ENCODE measurements at regions not wholly inside any gene's neighbourhood (a gene's known extent, or its start where the extent isn't known, plus 50 kb on each side); places are given as distances from the start of the nearest gene placed in this dataset.
"Not testable (repeated sequence)": the region's sequence is repeated elsewhere in the genome, so short reads cannot be mapped to it uniquely, and the experiment has no call there.

- no peak overlapping the region for H3K27ac ChIP-seq (ENCODE audit: low read depth, low read length)
- ChIA-PET POLR2A (ENCODE audit: partially characterized antibody) (interaction anchor here (0.6 kb wide), 1 partner anchor 33 kb away, joined by 3 read pairs; no protein-coding TSS in a partner anchor), CTCF (ENCODE audit: partially characterized antibody) (no interaction called here)
- H3K27ac Mint-ChIP-seq = no peak overlapping the region
- peaks cover 1 to 24% of the 10 kb centered on the region in 2 donors for H3K27me3 Mint-ChIP-seq
- H3K27me3 ChIP-seq (ENCODE audit: insufficient read depth, low read length) = no peaks in the 10 kb centered on the region
- H3K36me3 ChIP-seq (ENCODE audit: insufficient read depth, low read length) = no peaks in the 10 kb centered on the region
- H3K9me3 ChIP-seq (ENCODE audit: control insufficient read depth in 1 of 2, low read length in 2 of 2) = no peaks in the 10 kb centered on the region
- no peak for DNase-seq
- no peak overlapping the region for H3K4me3 ChIP-seq (ENCODE audit: low read length in 2 of 2)
- H3K36me3 Mint-ChIP-seq = no peaks in the 10 kb centered on the region
- no peaks in the 10 kb centered on the region for H3K4me1 ChIP-seq (ENCODE audit: insufficient read depth, low read length)
- intact Hi-C loops (cut with micrococcal nuclease) = no loop called here
- H3K4me1 Mint-ChIP-seq = no peaks in the 10 kb centered on the region
- H3K9me3 Mint-ChIP-seq = no peaks in the 10 kb centered on the region
- H3K4me3 Mint-ChIP-seq = no peak overlapping the region
Observed at GRCh38 chr3:150346981-150347863, 60.9 kb upstream of the TSC22D2 start.

GRCh38 chr3:150346266-150346665, 61.8 kb upstream of the TSC22D2 start:
- Histone ChIP-seq H3K9me3 (ENCODE audit: control insufficient read depth in 1 of 2, low read length in 2 of 2) (no peaks in the 10 kb centered on the region), H3K4me3 (ENCODE audit: low read length in 2 of 2) (no peak overlapping the region), H3K36me3 (ENCODE audit: insufficient read depth, low read length) (no peaks in the 10 kb centered on the region), H3K4me1 (ENCODE audit: insufficient read depth, low read length) (no peaks in the 10 kb centered on the region), H3K27me3 (ENCODE audit: insufficient read depth, low read length) (no peaks in the 10 kb centered on the region), H3K27ac (ENCODE audit: low read depth, low read length) (no peak overlapping the region)
- ChIA-PET POLR2A (ENCODE audit: partially characterized antibody) (no interaction called here), CTCF (ENCODE audit: partially characterized antibody) (interaction anchor here (1.3 kb wide), 1 partner anchor 126 kb away, joined by 3 read pairs; no protein-coding TSS in a partner anchor)
- no peaks in the 10 kb centered on the region for H3K36me3 Mint-ChIP-seq
- H3K4me3 Mint-ChIP-seq = no peak overlapping the region
- H3K4me1 Mint-ChIP-seq = no peaks in the 10 kb centered on the region
- peaks cover 1 to 23% of the 10 kb centered on the region in 2 donors for H3K27me3 Mint-ChIP-seq
- intact Hi-C loops (cut with micrococcal nuclease) = no loop called here
- H3K9me3 Mint-ChIP-seq = no peaks in the 10 kb centered on the region
- no peak for DNase-seq
- H3K27ac Mint-ChIP-seq = no peak overlapping the region

- H3K27me3 Mint-ChIP-seq = peaks cover 3 to 18% of the 10 kb centered on the region in 2 donors
- Histone ChIP-seq H3K4me3 (ENCODE audit: low read length in 2 of 2) (no peak overlapping the region), H3K27me3 (ENCODE audit: insufficient read depth, low read length) (no peaks in the 10 kb centered on the region), H3K36me3 (ENCODE audit: insufficient read depth, low read length) (no peaks in the 10 kb centered on the region), H3K27ac (ENCODE audit: low read depth, low read length) (no peak overlapping the region), H3K9me3 (ENCODE audit: control insufficient read depth in 1 of 2, low read length in 2 of 2) (no peaks in the 10 kb centered on the region), H3K4me1 (ENCODE audit: insufficient read depth, low read length) (no peaks in the 10 kb centered on the region)
- ChIA-PET POLR2A (ENCODE audit: partially characterized antibody) (no interaction called here), CTCF (ENCODE audit: partially characterized antibody) (interaction anchor here (1.3 kb wide), 1 partner anchor 125 kb away, joined by 3 read pairs; no protein-coding TSS in a partner anchor)
- H3K4me1 Mint-ChIP-seq = no peaks in the 10 kb centered on the region
- no peaks in the 10 kb centered on the region for H3K36me3 Mint-ChIP-seq
- H3K4me3 Mint-ChIP-seq = no peak overlapping the region
- intact Hi-C loops (cut with micrococcal nuclease) = no loop called here
- DNase-seq = no peak
- no peak overlapping the region for H3K27ac Mint-ChIP-seq
- no peaks in the 10 kb centered on the region for H3K9me3 Mint-ChIP-seq
Observed at GRCh38 chr3:150345021-150345538, 63.0 kb upstream of the TSC22D2 start.

- Histone ChIP-seq H3K27me3 (ENCODE audit: insufficient read depth, low read length) (no peaks in the 10 kb centered on the region), H3K36me3 (ENCODE audit: insufficient read depth, low read length) (no peaks in the 10 kb centered on the region), H3K4me3 (ENCODE audit: low read length in 2 of 2) (no peak overlapping the region), H3K27ac (ENCODE audit: low read depth, low read length) (no peak overlapping the region), H3K9me3 (ENCODE audit: control insufficient read depth in 1 of 2, low read length in 2 of 2) (no peaks in the 10 kb centered on the region), H3K4me1 (ENCODE audit: insufficient read depth, low read length) (no peaks in the 10 kb centered on the region)
- Mint-ChIP-seq H3K9me3 (no peaks in the 10 kb centered on the region), H3K27me3 (peaks cover 6 to 19% of the 10 kb centered on the region in 2 donors), H3K27ac (no peak overlapping the region), H3K4me3 (no peak overlapping the region), H3K36me3 (no peaks in the 10 kb centered on the region), H3K4me1 (no peaks in the 10 kb centered on the region)
- ChIA-PET POLR2A (ENCODE audit: partially characterized antibody) (no interaction called here), CTCF (ENCODE audit: partially characterized antibody) (no interaction called here)
- DNase-seq = no peak
- intact Hi-C loops (cut with micrococcal nuclease) = no loop called here
Observed at GRCh38 chr3:150344079-150344759, 63.9 kb upstream of the TSC22D2 start.

GRCh38 chr3:150342896-150343467, 65.1 kb upstream of the TSC22D2 start:
- no peak for DNase-seq
- intact Hi-C loops (cut with micrococcal nuclease) = no loop called here
- H3K36me3 Mint-ChIP-seq = no peaks in the 10 kb centered on the region
- Histone ChIP-seq H3K9me3 (ENCODE audit: control insufficient read depth in 1 of 2, low read length in 2 of 2) (no peaks in the 10 kb centered on the region), H3K4me1 (ENCODE audit: insufficient read depth, low read length) (no peaks in the 10 kb centered on the region), H3K27me3 (ENCODE audit: insufficient read depth, low read length) (no peaks in the 10 kb centered on the region), H3K36me3 (ENCODE audit: insufficient read depth, low read length) (no peaks in the 10 kb centered on the region), H3K4me3 (ENCODE audit: low read length in 2 of 2) (no peak overlapping the region), H3K27ac (ENCODE audit: low read depth, low read length) (no peak overlapping the region)
- CTCF ChIA-PET (ENCODE audit: partially characterized antibody) = no interaction called here
- H3K27me3 Mint-ChIP-seq = peaks cover 9 to 12% of the 10 kb centered on the region in 2 donors
- no peak overlapping the region for H3K27ac Mint-ChIP-seq
- H3K4me1 Mint-ChIP-seq = no peaks in the 10 kb centered on the region
- POLR2A ChIA-PET (ENCODE audit: partially characterized antibody) = no interaction called here
- H3K9me3 Mint-ChIP-seq = peaks cover 0 to 3% (median 0%) of the 10 kb centered on the region in 8 donors
- no peak overlapping the region for H3K4me3 Mint-ChIP-seq

GRCh38 chr3:150341891-150342290, 66.2 kb upstream of the TSC22D2 start:
- H3K4me3 ChIP-seq (ENCODE audit: low read length in 2 of 2) = no peak overlapping the region
- Mint-ChIP-seq H3K9me3 (peaks cover 0 to 7% (median 0%) of the 10 kb centered on the region in 8 donors), H3K4me1 (no peaks in the 10 kb centered on the region), H3K27ac (no peak overlapping the region), H3K27me3 (peaks cover 5 to 11% of the 10 kb centered on the region in 2 donors), H3K36me3 (no peaks in the 10 kb centered on the region), H3K4me3 (no peak overlapping the region)
- H3K27ac ChIP-seq (ENCODE audit: low read depth, low read length) = no peak overlapping the region
- H3K36me3 ChIP-seq (ENCODE audit: insufficient read depth, low read length) = no peaks in the 10 kb centered on the region
- no peaks in the 10 kb centered on the region for H3K27me3 ChIP-seq (ENCODE audit: insufficient read depth, low read length)
- H3K9me3 ChIP-seq (ENCODE audit: control insufficient read depth in 1 of 2, low read length in 2 of 2) = no peaks in the 10 kb centered on the region
- no peak for DNase-seq
- CTCF ChIA-PET (ENCODE audit: partially characterized antibody) = no interaction called here
- H3K4me1 ChIP-seq (ENCODE audit: insufficient read depth, low read length) = no peaks in the 10 kb centered on the region
- intact Hi-C loops (cut with micrococcal nuclease) = no loop called here
- POLR2A ChIA-PET (ENCODE audit: partially characterized antibody) = no interaction called here

GRCh38 chr3:150336363-150336762, 71.7 kb upstream of the TSC22D2 start:
- H3K27ac ChIP-seq (ENCODE audit: low read depth, low read length); H3K9me3 ChIP-seq (ENCODE audit: control insufficient read depth in 1 of 2, low read length in 2 of 2); H3K4me1 ChIP-seq (ENCODE audit: insufficient read depth, low read length); H3K9me3 Mint-ChIP-seq; CTCF ChIA-PET (ENCODE audit: partially characterized antibody); H3K4me3 Mint-ChIP-seq; intact Hi-C loops (cut with micrococcal nuclease); H3K27ac Mint-ChIP-seq; H3K36me3 ChIP-seq (ENCODE audit: insufficient read depth, low read length); H3K27me3 ChIP-seq (ENCODE audit: insufficient read depth, low read length); H3K4me3 ChIP-seq (ENCODE audit: low read length in 2 of 2); DNase-seq; H3K36me3 Mint-ChIP-seq; H3K4me1 Mint-ChIP-seq: not testable (repeated sequence)
- peaks cover 4 to 15% of the 10 kb centered on the region in 2 donors for H3K27me3 Mint-ChIP-seq
- POLR2A ChIA-PET (ENCODE audit: partially characterized antibody) = interaction anchor here (1.0 kb wide), 1 partner anchor 21 kb away, joined by 3 read pairs; no protein-coding TSS in a partner anchor

Measured in CD4-positive, alpha-beta memory T cell (primary cell).